ENCODE measurements at regions not wholly inside any gene's neighbourhood (a gene's known extent, or its start where the extent isn't known, plus 50 kb on each side); places are given as distances from the start of the nearest gene placed in this dataset.

DNA sequence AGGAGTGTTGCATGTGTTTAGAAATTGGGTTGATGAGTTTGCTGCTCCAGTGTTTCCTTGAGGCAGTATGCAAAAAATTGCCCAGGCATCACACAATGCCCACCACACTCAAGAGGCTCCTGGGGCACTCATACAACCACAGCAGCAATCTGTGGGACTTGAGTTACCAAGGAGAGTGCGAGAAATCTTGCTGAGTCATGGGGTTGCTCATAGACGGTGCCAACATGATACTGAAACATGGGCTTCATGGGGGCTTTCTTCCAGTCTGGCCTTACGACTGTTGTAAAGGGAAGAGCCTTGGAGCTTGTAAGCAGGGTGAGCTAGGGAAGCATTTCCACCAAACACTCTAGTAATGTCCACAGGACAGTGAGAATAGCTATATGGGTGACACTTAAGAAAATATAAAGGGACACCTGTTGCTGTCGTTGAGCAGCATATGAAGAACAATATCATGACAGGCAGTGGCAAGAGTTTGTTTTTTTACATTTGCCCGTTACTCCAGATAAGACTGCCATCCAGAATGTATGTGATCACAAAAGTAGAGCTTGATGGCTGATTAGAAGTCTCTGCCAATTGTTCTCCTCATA, 1237.4 kb downstream of the UQCRFS1 start:
- TF ChIP-seq, protein P1, sequence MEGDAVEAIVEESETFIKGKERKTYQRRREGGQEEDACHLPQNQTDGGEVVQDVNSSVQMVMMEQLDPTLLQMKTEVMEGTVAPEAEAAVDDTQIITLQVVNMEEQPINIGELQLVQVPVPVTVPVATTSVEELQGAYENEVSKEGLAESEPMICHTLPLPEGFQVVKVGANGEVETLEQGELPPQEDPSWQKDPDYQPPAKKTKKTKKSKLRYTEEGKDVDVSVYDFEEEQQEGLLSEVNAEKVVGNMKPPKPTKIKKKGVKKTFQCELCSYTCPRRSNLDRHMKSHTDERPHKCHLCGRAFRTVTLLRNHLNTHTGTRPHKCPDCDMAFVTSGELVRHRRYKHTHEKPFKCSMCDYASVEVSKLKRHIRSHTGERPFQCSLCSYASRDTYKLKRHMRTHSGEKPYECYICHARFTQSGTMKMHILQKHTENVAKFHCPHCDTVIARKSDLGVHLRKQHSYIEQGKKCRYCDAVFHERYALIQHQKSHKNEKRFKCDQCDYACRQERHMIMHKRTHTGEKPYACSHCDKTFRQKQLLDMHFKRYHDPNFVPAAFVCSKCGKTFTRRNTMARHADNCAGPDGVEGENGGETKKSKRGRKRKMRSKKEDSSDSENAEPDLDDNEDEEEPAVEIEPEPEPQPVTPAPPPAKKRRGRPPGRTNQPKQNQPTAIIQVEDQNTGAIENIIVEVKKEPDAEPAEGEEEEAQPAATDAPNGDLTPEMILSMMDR (IDR thresholded peaks at IDR 0.05; ENCODE audit: control insufficient read depth, insufficient read depth, low read depth, low read length, missing control alignments): no peak
- DNase-seq (ENCODE audit: low read depth): no peak
- H3K4me3 ChIP-seq (ENCODE audit: control insufficient read depth, low read depth, low read length): no peak overlapping the region

DNA sequence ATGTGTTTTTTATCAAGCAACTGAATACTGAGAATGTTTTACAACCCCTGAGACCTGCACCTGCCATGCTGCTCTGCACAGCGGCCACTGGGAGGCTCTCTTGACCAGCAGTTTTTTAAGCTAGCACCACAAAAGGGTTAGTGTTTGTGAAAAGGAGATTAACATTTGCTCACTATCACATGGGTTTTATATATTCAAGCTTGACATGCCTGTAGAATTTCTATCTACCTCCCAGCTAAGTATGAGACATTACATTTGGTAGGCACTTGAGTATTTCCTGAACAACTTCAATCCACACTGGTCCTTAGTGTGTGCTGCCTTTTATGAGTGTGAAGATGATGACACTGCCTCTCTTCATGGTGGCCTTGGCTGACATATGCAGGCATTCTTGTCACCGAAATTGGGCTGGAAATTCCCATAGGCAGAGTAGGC, 1238.9 kb downstream of the UQCRFS1 start:
- TF ChIP-seq, protein P1 (IDR thresholded peaks at IDR 0.05; ENCODE audit: control insufficient read depth, insufficient read depth, low read depth, low read length, missing control alignments): peak; percentile 72
- no peak overlapping the region for H3K4me3 ChIP-seq (ENCODE audit: control insufficient read depth, low read depth, low read length)
- DNase-seq (ENCODE audit: low read depth): no peak

DNA sequence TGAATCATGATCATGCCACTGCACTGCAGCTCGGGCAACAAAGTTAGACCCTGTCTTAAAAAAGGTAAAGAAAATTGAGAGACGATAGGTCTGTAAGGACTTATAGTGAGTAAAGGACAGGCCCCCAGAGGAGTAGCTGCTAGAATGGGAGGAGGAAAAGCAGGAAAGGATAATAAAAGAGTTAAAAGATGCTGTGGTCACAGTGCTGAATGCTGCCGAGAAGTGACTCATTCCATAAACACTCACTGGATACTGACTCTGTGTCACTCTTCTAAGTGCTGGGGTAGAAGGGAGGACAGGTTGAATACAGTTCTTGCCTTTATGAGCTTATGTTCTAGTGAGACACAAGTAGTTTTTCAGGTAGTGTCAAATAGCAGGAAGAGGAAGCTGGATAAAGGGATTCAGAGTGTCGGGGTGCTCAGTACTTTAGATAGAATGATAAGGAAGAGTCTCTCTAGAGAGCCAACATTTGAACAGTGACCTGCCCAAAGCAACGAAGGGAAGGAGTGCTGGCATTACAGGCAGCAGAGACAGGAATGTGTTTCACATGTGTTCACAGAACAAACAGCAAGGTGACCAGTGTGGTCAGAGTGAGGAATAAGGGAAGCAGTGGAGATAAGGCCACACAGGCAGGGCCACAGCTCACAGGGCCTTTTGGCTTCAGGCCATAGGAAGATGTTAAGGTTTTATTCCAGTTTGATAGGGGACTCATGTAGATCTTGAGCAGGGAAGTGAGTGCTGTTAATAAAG, 1240.5 kb downstream of the UQCRFS1 start:
- no peak overlapping the region for H3K4me3 ChIP-seq (ENCODE audit: control insufficient read depth, low read depth, low read length)
- DNase-seq (ENCODE audit: low read depth): no peak
- TF ChIP-seq, protein P1 (IDR thresholded peaks at IDR 0.05; ENCODE audit: control insufficient read depth, insufficient read depth, low read depth, low read length, missing control alignments): no peak

DNA sequence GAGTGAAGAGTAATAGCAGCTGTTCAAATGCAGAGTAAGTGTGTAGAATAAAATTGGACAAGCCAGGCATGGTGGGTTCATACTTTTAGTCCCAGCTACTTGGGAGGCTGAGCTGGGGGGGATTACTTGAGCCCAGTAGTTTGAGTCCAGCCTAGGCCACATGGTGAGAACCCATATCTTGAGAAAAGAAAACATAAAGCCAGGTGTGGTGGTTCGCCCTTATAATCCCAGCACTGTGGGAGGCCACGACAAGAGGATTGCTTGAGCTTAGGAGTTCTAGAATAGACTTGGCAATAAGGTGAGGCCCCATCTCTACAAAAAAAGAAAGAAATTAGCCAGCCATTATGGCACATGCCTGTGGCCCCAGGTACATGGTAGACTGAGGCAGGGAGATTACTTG, 1241.1 kb downstream of the UQCRFS1 start:
- TF ChIP-seq, protein P1 (IDR thresholded peaks at IDR 0.05; ENCODE audit: control insufficient read depth, insufficient read depth, low read depth, low read length, missing control alignments): no peak
- no peak overlapping the region for H3K4me3 ChIP-seq (ENCODE audit: control insufficient read depth, low read depth, low read length)
- no peak for DNase-seq (ENCODE audit: low read depth)

DNA sequence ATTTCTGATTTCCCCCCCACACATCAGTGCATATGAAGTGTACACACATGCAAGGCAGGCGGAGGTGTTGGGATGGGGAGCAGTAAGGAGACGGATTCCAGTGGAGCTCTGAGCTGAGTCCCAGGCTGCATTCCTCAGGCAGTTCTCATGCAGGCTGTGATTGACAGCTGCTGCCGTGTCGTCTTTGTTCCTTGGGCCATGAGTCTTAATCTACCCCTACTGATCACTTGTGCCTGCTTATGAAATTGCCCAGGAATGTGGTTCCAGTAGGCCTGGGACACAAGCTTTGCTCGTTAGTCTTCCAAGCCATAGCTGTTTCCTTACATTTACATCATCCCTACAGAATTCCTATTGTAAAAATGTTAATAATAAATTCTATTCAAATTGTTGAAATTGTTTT, 1241.9 kb downstream of the UQCRFS1 start:
- no peak for DNase-seq (ENCODE audit: low read depth)
- H3K4me3 ChIP-seq (ENCODE audit: control insufficient read depth, low read depth, low read length): no peak overlapping the region
- TF ChIP-seq, protein P1 (IDR thresholded peaks at IDR 0.05; ENCODE audit: control insufficient read depth, insufficient read depth, low read depth, low read length, missing control alignments): no peak

DNA sequence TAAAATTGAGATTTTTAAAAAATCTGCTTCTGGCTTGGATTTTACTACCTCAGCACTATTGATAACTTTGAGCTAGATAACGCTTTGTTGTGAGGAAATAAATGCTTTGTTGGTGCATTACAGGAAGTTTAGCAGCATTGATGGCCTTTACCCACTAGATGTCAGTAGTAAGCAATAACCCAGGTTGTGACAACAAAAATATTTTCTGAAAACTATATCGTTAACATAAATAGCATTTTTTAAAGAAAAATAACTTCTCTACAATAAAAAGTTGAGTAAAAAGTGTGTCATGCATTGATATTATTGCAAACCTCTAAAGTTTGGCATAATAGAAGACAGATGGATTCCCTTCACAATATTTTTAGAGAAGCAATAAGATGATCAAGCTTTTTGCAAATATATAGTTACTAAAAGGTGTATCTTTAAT, 1246.5 kb downstream of the UQCRFS1 start:
- H3K4me3 ChIP-seq (ENCODE audit: control insufficient read depth, low read depth, low read length): no peak overlapping the region
- DNase-seq (ENCODE audit: low read depth): no peak
- TF ChIP-seq, protein P1 (IDR thresholded peaks at IDR 0.05; ENCODE audit: control insufficient read depth, insufficient read depth, low read depth, low read length, missing control alignments): peak; percentile 62
